OCI-LY1 (cell line): ENCODE measurements at regions not wholly inside any gene's neighbourhood (a gene's known extent, or its start where the extent isn't known, plus 50 kb on each side); places are given as distances from the start of the nearest gene placed in this dataset.

Experiments used
- CTCF ChIP-seq: fragments of 200-600 bp; sonication (generic), shearing (Covaris generic); IDR thresholded peaks from 2 replicates; pipeline ENCODE4 v1.5.1; 2017; ENCODE audit warnings: mild to moderate bottlenecking, antibody characterized with exemption, low read length, moderate library complexity, mixed read lengths
- EZH2 ChIP-seq: fragments of 200-600 bp; sonication (generic), shearing (Covaris generic); IDR thresholded peaks from 2 replicates; pipeline ENCODE4 v1.8.0; 2017; ENCODE audit warnings: borderline replicate concordance, mixed run types, mild to moderate bottlenecking, antibody characterized with exemption, low read length, moderate library complexity, mixed read lengths

- TF ChIP-seq CTCF, result no peak
- no peak for TF ChIP-seq EZH2
Observed at GRCh38 chr14:44204061-44204835, 302.8 kb downstream of the FSCB start.
